ENCODE measurements at regions not wholly inside any gene's neighbourhood (a gene's known extent, or its start where the extent isn't known, plus 50 kb on each side); places are given as distances from the start of the nearest gene placed in this dataset.
"Not testable (repeated sequence)": the region's sequence is repeated elsewhere in the genome, so short reads cannot be mapped to it uniquely, and the experiment has no call there.

DNA sequence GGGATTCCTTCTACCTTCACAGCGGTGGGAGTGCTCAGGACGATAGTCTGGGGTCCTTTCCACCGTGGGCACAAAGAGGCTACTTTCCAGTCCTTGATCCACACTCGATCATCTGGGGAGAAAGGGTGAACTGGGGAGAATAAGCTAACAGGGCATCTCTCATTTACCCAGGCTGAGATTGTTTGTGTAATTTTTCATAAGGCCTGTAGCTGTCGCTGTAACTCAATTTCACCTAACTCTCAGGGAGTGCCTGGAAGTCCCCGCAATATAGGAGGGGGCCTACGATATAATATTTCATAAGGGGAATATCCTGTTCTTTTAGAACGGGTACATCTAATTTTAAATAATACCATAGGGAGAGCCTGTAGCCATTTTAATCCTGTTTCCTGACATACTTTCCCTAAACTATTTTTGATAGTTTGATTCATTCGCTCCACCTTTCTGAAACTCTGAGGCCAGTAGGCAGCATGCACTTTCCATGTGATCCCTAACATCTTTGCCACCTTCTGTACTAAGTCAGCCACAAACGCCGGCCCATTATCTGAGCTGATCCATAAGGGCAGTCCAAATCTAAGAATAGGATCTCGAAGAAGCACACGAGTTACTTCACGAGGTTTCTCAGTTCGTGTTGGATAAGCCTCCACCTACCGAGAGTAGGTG, 127.2 kb upstream of the CCZ1B start:
- TF ChIP-seq, protein P1, sequence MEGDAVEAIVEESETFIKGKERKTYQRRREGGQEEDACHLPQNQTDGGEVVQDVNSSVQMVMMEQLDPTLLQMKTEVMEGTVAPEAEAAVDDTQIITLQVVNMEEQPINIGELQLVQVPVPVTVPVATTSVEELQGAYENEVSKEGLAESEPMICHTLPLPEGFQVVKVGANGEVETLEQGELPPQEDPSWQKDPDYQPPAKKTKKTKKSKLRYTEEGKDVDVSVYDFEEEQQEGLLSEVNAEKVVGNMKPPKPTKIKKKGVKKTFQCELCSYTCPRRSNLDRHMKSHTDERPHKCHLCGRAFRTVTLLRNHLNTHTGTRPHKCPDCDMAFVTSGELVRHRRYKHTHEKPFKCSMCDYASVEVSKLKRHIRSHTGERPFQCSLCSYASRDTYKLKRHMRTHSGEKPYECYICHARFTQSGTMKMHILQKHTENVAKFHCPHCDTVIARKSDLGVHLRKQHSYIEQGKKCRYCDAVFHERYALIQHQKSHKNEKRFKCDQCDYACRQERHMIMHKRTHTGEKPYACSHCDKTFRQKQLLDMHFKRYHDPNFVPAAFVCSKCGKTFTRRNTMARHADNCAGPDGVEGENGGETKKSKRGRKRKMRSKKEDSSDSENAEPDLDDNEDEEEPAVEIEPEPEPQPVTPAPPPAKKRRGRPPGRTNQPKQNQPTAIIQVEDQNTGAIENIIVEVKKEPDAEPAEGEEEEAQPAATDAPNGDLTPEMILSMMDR (IDR thresholded peaks at IDR 0.05), result not testable (repeated sequence)
- TF ChIP-seq POLR2A (IDR thresholded peaks at IDR 0.05), result not testable (repeated sequence)
